B cell (primary cell): ENCODE measurements at regions not wholly inside any gene's neighbourhood (a gene's known extent, or its start where the extent isn't known, plus 50 kb on each side); places are given as distances from the start of the nearest gene placed in this dataset.

Source experiments
- ATAC-seq: fragments of 200-7000 bp; cut with Tn5 transposase; one replicate; pipeline ENCODE4 v1.10.0; 2021; ENCODE audit warnings: low read depth, mild to moderate bottlenecking, moderate number of reproducible peaks, moderate library complexity
- CTCF ChIA-PET: fragments of 350-600 bp; sonication (Branson Sonifier 250); formaldehyde crosslinking; loops from one replicate; lab custom pipeline; 2021; ENCODE audit warnings: antibody characterized with exemption, inconsistent platforms; lab: Charles Lee
- POLR2A ChIA-PET: fragments of 350-600 bp; sonication (Branson Sonifier 250); formaldehyde crosslinking; loops from one replicate; lab custom pipeline; 2021; ENCODE audit warnings: antibody characterized with exemption; lab: Charles Lee
- DNase-seq: peaks from one replicate; pipeline ENCODE4 v3.0.0; 2013
- H2AFZ ChIP-seq: 2 replicates; pipeline ENCODE4 v1.6.1; 2012; ENCODE audit warnings: mild to moderate bottlenecking, low read depth, low read length; ENCODE audit not compliant: insufficient read depth, poor library complexity, severe bottlenecking
- H3K27ac ChIP-seq, 2 donors: 1 replicate in 1 of 2; 2 replicates in 1 of 2; pipeline ENCODE4 v1.5.1; 2012 to 2013; ENCODE audit warnings: low read length in 2 of 2, mild to moderate bottlenecking in 2 of 2, moderate library complexity in 1 of 2
- H3K27me3 ChIP-seq, 4 experiments: fragments of 200-600 bp in 1 of 4; sonication (generic) in 1 of 4; replicated peaks in 1 of 4; 1 replicate in 2 of 4; 2 replicates in 2 of 4; pipeline versions ENCODE4 v1.6.1 to v1.7.0; 2013 to 2016; ENCODE audit warnings: low read length in 3 of 4, mild to moderate bottlenecking in 2 of 4, mixed read lengths in 1 of 4, moderate library complexity in 1 of 4; ENCODE audit not compliant: insufficient read depth in 4 of 4, control insufficient read depth in 3 of 4; ENCODE audit errors: control extremely low read depth in 1 of 4
- H3K36me3 ChIP-seq, 2 experiments: replicated peaks in 1 of 2; 1 replicate in 1 of 2; 2 replicates in 1 of 2; pipeline versions ENCODE4 v1.6.1 to v1.7.1; 2013; ENCODE audit warnings: low read length in 1 of 2; ENCODE audit not compliant: insufficient read depth in 2 of 2, control insufficient read depth in 1 of 2; ENCODE audit errors: control extremely low read depth in 1 of 2, extremely low read depth in 1 of 2
- H3K4me1 ChIP-seq, 2 donors: fragments of 200-600 bp in 1 of 2; sonication (generic) in 1 of 2; 1 replicate in 1 of 2; 2 replicates in 1 of 2; pipeline versions ENCODE4 v1.5.1 to v1.6.1; 2013 to 2017; ENCODE audit warnings: low read length in 2 of 2; ENCODE audit not compliant: control insufficient read depth in 2 of 2, insufficient read depth in 2 of 2
- H3K4me2 ChIP-seq: replicated peaks from 2 replicates; pipeline ENCODE3; 2012; ENCODE audit warnings: mild to moderate bottlenecking, low read depth, low read length; ENCODE audit not compliant: poor library complexity, severe bottlenecking
- H3K4me3 ChIP-seq, 5 experiments: fragments of 200-600 bp in 1 of 5; sonication (generic) in 1 of 5; 1 replicate in 3 of 5; 2 replicates in 2 of 5; pipeline versions ENCODE4 v1.5.1 to v1.7.0; 2011 to 2016; ENCODE audit warnings: low read length in 4 of 5, mild to moderate bottlenecking in 4 of 5, low read depth in 2 of 5, control low read depth in 1 of 5, moderate library complexity in 1 of 5; ENCODE audit not compliant: insufficient read depth in 1 of 5; ENCODE audit errors: control extremely low read depth in 1 of 5, extremely low read depth in 1 of 5
- H3K79me2 ChIP-seq: fragments of 200-600 bp; sonication (generic); one replicate; pipeline ENCODE4 v1.6.0; 2016; ENCODE audit warnings: low read length; ENCODE audit not compliant: control insufficient read depth, insufficient read depth
- H3K9ac ChIP-seq: fragments of 200-600 bp; sonication (generic); 2 replicates; pipeline ENCODE4 v1.6.1; 2017; ENCODE audit warnings: mild to moderate bottlenecking, low read length, moderate library complexity
- H3K9me3 ChIP-seq, 3 donors: one replicate each; pipeline versions ENCODE4 v1.6.1 to v1.7.1; 2013; ENCODE audit warnings: low read length in 2 of 3; ENCODE audit not compliant: control insufficient read depth in 2 of 3, insufficient read depth in 1 of 3; ENCODE audit errors: control extremely low read depth in 1 of 3
- H4K20me1 ChIP-seq: 2 replicates; pipeline ENCODE4 v1.6.0; 2012; ENCODE audit warnings: mild to moderate bottlenecking, low read length; ENCODE audit not compliant: insufficient read depth, control insufficient read depth, poor library complexity, severe bottlenecking
- H3K27ac Mint-ChIP-seq: one replicate; pipeline ENCODE4 v1.8.0; 2021; ENCODE audit warnings: mixed read lengths
- H3K27me3 Mint-ChIP-seq: one replicate; pipeline ENCODE4 v1.8.0; 2021; ENCODE audit warnings: mixed read lengths
- H3K4me1 Mint-ChIP-seq: one replicate; pipeline ENCODE4 v1.8.0; 2021; ENCODE audit warnings: mixed read lengths
- H3K4me3 Mint-ChIP-seq: one replicate; pipeline ENCODE4 v1.8.0; 2021; ENCODE audit warnings: mixed read lengths
- H3K9me3 Mint-ChIP-seq: one replicate; pipeline ENCODE4 v1.8.0; 2022; ENCODE audit warnings: mixed read lengths; ENCODE audit not compliant: insufficient read depth
- CTCF ChIP-seq: fragments of 200-600 bp; IDR thresholded peaks from one replicate; pipeline ENCODE4 v1.8.0; 2022; ENCODE audit warnings: antibody characterized with exemption, mild to moderate bottlenecking
- EZH2 ChIP-seq: IDR thresholded peaks from 2 replicates; pipeline ENCODE4 v1.6.1; 2012; ENCODE audit warnings: borderline replicate concordance, low read depth, mild to moderate bottlenecking, moderate library complexity, low read length; ENCODE audit not compliant: insufficient read depth, poor library complexity, severe bottlenecking
- WGBS: methylation state at CpG from one replicate; pipeline ENCODE4 v1.1.5; 2013; ENCODE audit warnings: missing lambda C conversion rate; ENCODE audit not compliant: insufficient coverage; 5-methylcytosine and 5-hydroxymethylcytosine counted together
- intact Hi-C: fragments of 100-400 bp; cut with micrococcal nuclease; formaldehyde crosslinking; loops from one replicate; pipeline ENCODE4 v1.10.0; 2022

GRCh38 chr9:106648799-106649198 lies 214.2 kb upstream of the ZNF462 start:
- no peaks in the 10 kb centered on the region for H3K4me1 Mint-ChIP-seq
- no peaks in the 10 kb centered on the region for H3K27me3 Mint-ChIP-seq
- H3K9ac ChIP-seq = no peak overlapping the region
- H2AFZ ChIP-seq = no peak overlapping the region
- H3K79me2 ChIP-seq = no peaks in the 10 kb centered on the region
- H3K27ac Mint-ChIP-seq = no peak overlapping the region
- POLR2A ChIA-PET = no interaction called here
- intact Hi-C loops = no loop called here
- no peaks in the 10 kb centered on the region for H3K36me3 ChIP-seq
- H3K9me3 ChIP-seq = no peaks in the 10 kb centered on the region
- no peak overlapping the region for H3K4me3 Mint-ChIP-seq
- CTCF ChIA-PET = no interaction called here
- H3K4me2 ChIP-seq = no peak overlapping the region
- H3K27ac ChIP-seq = no peak overlapping the region
- no peak overlapping the region for H3K4me3 ChIP-seq
- no peak for DNase-seq
- TF ChIP-seq CTCF (no peak), EZH2 (no peak)
- H3K4me1 ChIP-seq = no peaks in the 10 kb centered on the region
- WGBS = no CpG with 5 or more reads among the region's 2 CpGs
- H3K27me3 ChIP-seq = no peaks in the 10 kb centered on the region
- no peaks in the 10 kb centered on the region for H3K9me3 Mint-ChIP-seq
- H4K20me1 ChIP-seq = no peaks in the 10 kb centered on the region
- no peak for ATAC-seq

- no peaks in the 10 kb centered on the region for H3K4me1 Mint-ChIP-seq
- Histone ChIP-seq H3K27me3 (no peaks in the 10 kb centered on the region), H4K20me1 (no peaks in the 10 kb centered on the region), H3K4me3 (no peak overlapping the region), H3K4me1 (no peaks in the 10 kb centered on the region), H3K36me3 (no peaks in the 10 kb centered on the region), H3K9ac (no peak overlapping the region), H3K27ac (no peak overlapping the region), H2AFZ (no peak overlapping the region), H3K4me2 (no peak overlapping the region), H3K79me2 (no peaks in the 10 kb centered on the region), H3K9me3 (no peaks in the 10 kb centered on the region)
- TF ChIP-seq CTCF (no peak), EZH2 (no peak)
- no peak for ATAC-seq
- intact Hi-C loops = no loop called here
- POLR2A ChIA-PET = no interaction called here
- H3K9me3 Mint-ChIP-seq = no peaks in the 10 kb centered on the region
- CTCF ChIA-PET = no interaction called here
- H3K4me3 Mint-ChIP-seq = no peak overlapping the region
- no peak for DNase-seq
- H3K27me3 Mint-ChIP-seq = no peaks in the 10 kb centered on the region
- H3K27ac Mint-ChIP-seq = no peak overlapping the region
- no CpG with 5 or more reads among the region's 4 CpGs for WGBS
Measured at GRCh38 chr9:106649664-106650063, 213.3 kb upstream of the ZNF462 start.
